CD14-positive monocyte (primary cell): ENCODE measurements at regions not wholly inside any gene's neighbourhood (a gene's known extent, or its start where the extent isn't known, plus 50 kb on each side); places are given as distances from the start of the nearest gene placed in this dataset.

Experiments
- DNase-seq, 3 donors: peaks; one replicate each; pipeline ENCODE4 v3.0.0-alpha.2; 2011 to 2022
- H2AFZ ChIP-seq: 2 replicates; pipeline ENCODE4 v1.6.0; 2012; ENCODE audit warnings: mild to moderate bottlenecking, low read depth, low read length, inconsistent platforms; ENCODE audit not compliant: insufficient read depth, poor library complexity, severe bottlenecking
- H3K27ac ChIP-seq, 2 donors: 1 replicate in 1 of 2; 2 replicates in 1 of 2; pipeline ENCODE4 v1.5.1; 2012 to 2013; ENCODE audit warnings: low read length in 2 of 2, control low read depth in 1 of 2, inconsistent platforms in 1 of 2, low read depth in 1 of 2, mild to moderate bottlenecking in 1 of 2
- H3K27me3 ChIP-seq, 2 donors: one replicate each; pipeline versions ENCODE4 v1.6.0 to v1.6.1; 2011 to 2013; ENCODE audit warnings: low read length in 2 of 2; ENCODE audit not compliant: control insufficient read depth in 2 of 2, insufficient read depth in 2 of 2
- H3K36me3 ChIP-seq, 2 donors: replicated peaks in 1 of 2; 1 replicate in 1 of 2; 2 replicates in 1 of 2; pipeline versions ENCODE4 v1.5.1 to v1.6.1; 2012 to 2013; ENCODE audit warnings: low read length in 2 of 2, control low read depth in 1 of 2, inconsistent platforms in 1 of 2, mild to moderate bottlenecking in 1 of 2; ENCODE audit not compliant: insufficient read depth in 2 of 2, control insufficient read depth in 1 of 2
- H3K4me1 ChIP-seq, 2 donors: 1 replicate in 1 of 2; 2 replicates in 1 of 2; pipeline versions ENCODE4 v1.5.1 to v1.6.1; 2012 to 2013; ENCODE audit warnings: low read length in 2 of 2, control low read depth in 1 of 2, inconsistent platforms in 1 of 2, mild to moderate bottlenecking in 1 of 2, moderate library complexity in 1 of 2; ENCODE audit not compliant: insufficient read depth in 2 of 2, control insufficient read depth in 1 of 2
- H3K4me2 ChIP-seq: replicated peaks from 2 replicates; pipeline ENCODE3; 2012; ENCODE audit warnings: low read length, moderate library complexity, mild to moderate bottlenecking; ENCODE audit not compliant: poor library complexity, severe bottlenecking; ENCODE audit errors: extremely low read depth
- H3K4me3 ChIP-seq, 3 experiments: fragments of 200-600 bp in 1 of 3; sonication (generic) in 1 of 3; replicated peaks in 1 of 3; 1 replicate in 2 of 3; 2 replicates in 1 of 3; pipeline ENCODE4 v1.5.1; 2011 to 2013; ENCODE audit warnings: low read length in 3 of 3, mild to moderate bottlenecking in 3 of 3, control low read depth in 2 of 3, low read depth in 2 of 3, inconsistent platforms in 1 of 3, moderate library complexity in 1 of 3
- H3K79me2 ChIP-seq: 2 replicates; pipeline ENCODE4 v1.6.0; 2012; ENCODE audit warnings: mild to moderate bottlenecking, control low read depth, inconsistent platforms, low read length, moderate library complexity; ENCODE audit not compliant: insufficient read depth
- H3K9ac ChIP-seq: 2 replicates; pipeline ENCODE4 v1.6.0; 2017; ENCODE audit warnings: low read length, mild to moderate bottlenecking; ENCODE audit not compliant: insufficient read depth, poor library complexity, severe bottlenecking
- H3K9me3 ChIP-seq, 2 donors: replicated peaks in 1 of 2; 1 replicate in 1 of 2; 2 replicates in 1 of 2; pipeline versions ENCODE4 v1.5.1 to v1.6.1; 2012 to 2013; ENCODE audit warnings: low read length in 2 of 2, control low read depth in 1 of 2; ENCODE audit not compliant: control insufficient read depth in 1 of 2, insufficient read depth in 1 of 2
- H4K20me1 ChIP-seq: 2 replicates; pipeline ENCODE4 v1.6.0; 2012; ENCODE audit warnings: mild to moderate bottlenecking, low read length, control low read depth, moderate library complexity; ENCODE audit not compliant: insufficient read depth
- H3K27ac Mint-ChIP-seq, 7 donors: one replicate each; pipeline ENCODE4 v1.8.0; 2020; ENCODE audit warnings: mild to moderate bottlenecking in 7 of 7, mixed read lengths in 7 of 7, moderate library complexity in 6 of 7, inconsistent platforms in 2 of 7
- H3K27me3 Mint-ChIP-seq, 3 donors: one replicate each; pipeline ENCODE4 v1.8.0; 2021 to 2022; ENCODE audit warnings: low read depth in 3 of 3, mild to moderate bottlenecking in 3 of 3, mixed read lengths in 3 of 3, moderate library complexity in 3 of 3, inconsistent platforms in 1 of 3
- H3K36me3 Mint-ChIP-seq, 2 donors: one replicate each; pipeline ENCODE4 v1.8.0; 2020; ENCODE audit warnings: mixed read lengths in 2 of 2, inconsistent platforms in 1 of 2, mild to moderate bottlenecking in 1 of 2
- H3K4me1 Mint-ChIP-seq: one replicate; pipeline ENCODE4 v1.8.0; 2020; ENCODE audit warnings: mild to moderate bottlenecking, mixed read lengths
- H3K4me3 Mint-ChIP-seq, 2 donors: one replicate each; pipeline ENCODE4 v1.8.0; 2020; ENCODE audit warnings: mild to moderate bottlenecking in 2 of 2, mixed read lengths in 2 of 2, moderate library complexity in 1 of 2
- H3K9me3 Mint-ChIP-seq, 7 donors: one replicate each; pipeline ENCODE4 v1.8.0; 2020 to 2022; ENCODE audit warnings: mixed read lengths in 7 of 7, mild to moderate bottlenecking in 6 of 7, moderate library complexity in 6 of 7, inconsistent platforms in 2 of 7
- WGBS: methylation state at CpG from one replicate; pipeline ENCODE4 v1.1.5; 2013; ENCODE audit warnings: missing lambda C conversion rate; ENCODE audit not compliant: insufficient coverage; 5-methylcytosine and 5-hydroxymethylcytosine counted together
- intact Hi-C, 2 donors: fragments of 100-400 bp; cut with micrococcal nuclease; formaldehyde crosslinking; loops; one replicate each; pipeline versions ENCODE4 v1.15.0 to v1.15.1; 2023
- TF ChIP-seq, protein P1 (sequence below): fragments of 200-600 bp; IDR thresholded peaks from one replicate; pipeline ENCODE4 v1.8.0; 2022; ENCODE audit warnings: antibody characterized with exemption, mild to moderate bottlenecking

DNA sequence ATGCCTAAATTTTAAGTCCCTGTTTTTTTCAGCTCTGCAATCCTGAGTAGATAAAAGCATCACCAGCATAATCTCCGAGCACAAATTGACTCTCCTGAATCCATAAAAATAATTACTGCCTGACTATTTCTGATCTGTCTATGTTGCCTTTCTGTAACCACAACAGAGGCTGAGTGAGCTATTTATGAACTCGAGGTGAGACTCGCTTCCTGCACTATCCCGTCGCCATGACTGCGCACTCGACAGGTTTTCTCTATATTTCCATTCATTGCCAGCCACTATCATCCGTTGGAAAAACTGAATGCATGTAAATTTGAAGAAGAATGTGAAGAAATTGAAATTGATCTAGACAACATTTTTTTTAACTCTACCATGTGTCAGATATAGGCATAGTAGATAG lies 897.2 kb downstream of the ADGRL2 start:
- Mint-ChIP-seq H3K9me3 (peaks cover 0 to 4% (median 0%) of the 10 kb centered on the region in 7 donors), H3K4me1 (no peaks in the 10 kb centered on the region), H3K27ac (no peak overlapping the region), H3K4me3 (no peak overlapping the region), H3K36me3 (no peaks in the 10 kb centered on the region), H3K27me3 (no peaks in the 10 kb centered on the region)
- intact Hi-C loops, result no loop called here
- Histone ChIP-seq H3K9me3 (no peaks in the 10 kb centered on the region), H3K4me2 (no peak overlapping the region), H3K9ac (no peak overlapping the region), H2AFZ (no peak overlapping the region), H3K27ac (no peak overlapping the region), H3K4me3 (no peak overlapping the region), H3K36me3 (no peaks in the 10 kb centered on the region), H3K79me2 (no peaks in the 10 kb centered on the region), H3K4me1 (no peaks in the 10 kb centered on the region), H4K20me1 (no peaks in the 10 kb centered on the region), H3K27me3 (no peaks in the 10 kb centered on the region)
- no peak for DNase-seq
- 88% methylated on average over 1 of the region's 8 CpGs for WGBS
- TF ChIP-seq, protein P1, sequence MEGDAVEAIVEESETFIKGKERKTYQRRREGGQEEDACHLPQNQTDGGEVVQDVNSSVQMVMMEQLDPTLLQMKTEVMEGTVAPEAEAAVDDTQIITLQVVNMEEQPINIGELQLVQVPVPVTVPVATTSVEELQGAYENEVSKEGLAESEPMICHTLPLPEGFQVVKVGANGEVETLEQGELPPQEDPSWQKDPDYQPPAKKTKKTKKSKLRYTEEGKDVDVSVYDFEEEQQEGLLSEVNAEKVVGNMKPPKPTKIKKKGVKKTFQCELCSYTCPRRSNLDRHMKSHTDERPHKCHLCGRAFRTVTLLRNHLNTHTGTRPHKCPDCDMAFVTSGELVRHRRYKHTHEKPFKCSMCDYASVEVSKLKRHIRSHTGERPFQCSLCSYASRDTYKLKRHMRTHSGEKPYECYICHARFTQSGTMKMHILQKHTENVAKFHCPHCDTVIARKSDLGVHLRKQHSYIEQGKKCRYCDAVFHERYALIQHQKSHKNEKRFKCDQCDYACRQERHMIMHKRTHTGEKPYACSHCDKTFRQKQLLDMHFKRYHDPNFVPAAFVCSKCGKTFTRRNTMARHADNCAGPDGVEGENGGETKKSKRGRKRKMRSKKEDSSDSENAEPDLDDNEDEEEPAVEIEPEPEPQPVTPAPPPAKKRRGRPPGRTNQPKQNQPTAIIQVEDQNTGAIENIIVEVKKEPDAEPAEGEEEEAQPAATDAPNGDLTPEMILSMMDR, result no peak

DNA sequence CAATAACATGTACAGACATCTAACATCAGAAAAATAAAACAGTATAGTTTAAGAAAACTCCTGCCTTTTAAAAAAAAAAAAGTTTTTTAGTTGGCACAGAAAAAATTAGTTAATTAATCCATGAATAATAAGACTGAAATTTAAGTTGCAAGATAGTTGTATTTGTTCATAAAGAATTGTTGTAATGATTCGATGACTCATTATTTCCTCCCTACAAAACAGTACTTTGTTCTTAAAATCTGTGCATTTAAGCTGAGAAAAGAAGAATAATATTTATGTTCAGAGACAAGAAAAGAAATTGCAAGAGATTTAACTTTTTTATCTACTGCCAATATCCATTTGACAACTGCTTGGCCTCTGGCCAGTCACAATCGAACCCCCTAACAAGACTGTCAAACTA lies 894.7 kb downstream of the ADGRL2 start:
- TF ChIP-seq, protein P1, result no peak
- peaks cover 0 to 6% (median 3%) of the 10 kb centered on the region in 7 donors for H3K9me3 Mint-ChIP-seq
- no peak for DNase-seq
- no peaks in the 10 kb centered on the region for H3K79me2 ChIP-seq
- no peaks in the 10 kb centered on the region for H3K4me1 Mint-ChIP-seq
- no peaks in the 10 kb centered on the region for H3K9me3 ChIP-seq
- H3K27ac ChIP-seq, result no peak overlapping the region
- no peak overlapping the region for H3K4me3 Mint-ChIP-seq
- no peaks in the 10 kb centered on the region for H4K20me1 ChIP-seq
- H3K4me3 ChIP-seq, result no peak overlapping the region
- intact Hi-C loops, result no loop called here
- H3K9ac ChIP-seq, result no peak overlapping the region
- H2AFZ ChIP-seq, result no peak overlapping the region
- H3K36me3 Mint-ChIP-seq, result no peaks in the 10 kb centered on the region
- H3K36me3 ChIP-seq, result no peaks in the 10 kb centered on the region
- H3K27ac Mint-ChIP-seq, result no peak overlapping the region
- H3K4me2 ChIP-seq, result no peak overlapping the region
- H3K27me3 Mint-ChIP-seq, result no peaks in the 10 kb centered on the region
- WGBS, result no CpG with 5 or more reads among the region's 2 CpGs
- H3K27me3 ChIP-seq, result no peaks in the 10 kb centered on the region
- H3K4me1 ChIP-seq, result no peaks in the 10 kb centered on the region
